ENCODE measurements at regions not wholly inside any gene's neighbourhood (a gene's known extent, or its start where the extent isn't known, plus 50 kb on each side); places are given as distances from the start of the nearest gene placed in this dataset.

- H3K4me1 Mint-ChIP-seq, result peaks cover 36% of the 10 kb centered on the region
- peak overlapping the region; percentile 63; the same call in 1 of the 2 replicates for H3K27ac Mint-ChIP-seq
Observed at GRCh38 chr4:15159477-15160019, 157.3 kb downstream of the CPEB2 start.

More at GRCh38 chr4:15159477-15160019, 157.3 kb downstream of the CPEB2 start:
- Mint-ChIP-seq H3K9me3 (peaks cover 6% of the 10 kb centered on the region; the same call in 2 of the 3 replicates), H3K27me3 (ENCODE audit: insufficient read depth, low read depth, poor library complexity) (peaks cover 5% of the 10 kb centered on the region), H3K36me3 (ENCODE audit: low read depth) (no peaks in the 10 kb centered on the region), H3K4me3 (no peak overlapping the region; the same call in 2 of the 3 replicates)
- Histone ChIP-seq H3K4me1 (ENCODE audit: insufficient read depth) (peaks cover 38% of the 10 kb centered on the region), H3K4me3 (no peak overlapping the region), H2AFZ (peak overlapping the region; percentile 68), H3K9me2 (ENCODE audit: insufficient read depth) (peaks cover 6% of the 10 kb centered on the region; the same call in 1 of the 2 replicates), H4K20me1 (replicated peaks; ENCODE audit: insufficient read depth) (no peaks in the 10 kb centered on the region), H3K36me3 (ENCODE audit: insufficient read depth) (no peaks in the 10 kb centered on the region), H3K27ac (ENCODE audit: low read depth) (no peak overlapping the region), H3K27me3 (ENCODE audit: insufficient read depth) (no peaks in the 10 kb centered on the region), H3F3A (replicated peaks; ENCODE audit: low read depth) (no peaks in the 10 kb centered on the region), H3K4me2 (no peak overlapping the region), H3K79me2 (replicated peaks; ENCODE audit: insufficient read depth) (no peaks in the 10 kb centered on the region)
- ATAC-seq (no peak), DNase-seq (ENCODE audit: low spot score) (no peak)
- TF ChIP-seq ZNF462 (CRISPR knock-in tag; IDR thresholded peaks at IDR 0.05), result no peak
